Astrocyte of the cerebellum (primary cell): ENCODE measurements at regions not wholly inside any gene's neighbourhood (a gene's known extent, or its start where the extent isn't known, plus 50 kb on each side); places are given as distances from the start of the nearest gene placed in this dataset.

Experiments
- DNase-seq: peaks from one replicate; pipeline ENCODE4 v3.0.0-alpha.2; 2011; ENCODE audit warnings: low read depth
- H3K4me3 ChIP-seq: 2 replicates; pipeline ENCODE4 v1.5.1; 2011; ENCODE audit warnings: mild to moderate bottlenecking, low read depth, low read length, moderate library complexity
- in situ Hi-C: cut with HindIII; loops from 2 replicates; pipeline ENCODE4 v1.10.0; 2017; ENCODE audit warnings: low sequenced_read_pairs
- TF ChIP-seq, protein P1 (sequence below): IDR thresholded peaks from 2 replicates; pipeline ENCODE4 v1.5.1; 2012; ENCODE audit warnings: low read length, low read depth, moderate library complexity, mild to moderate bottlenecking; ENCODE audit errors: missing control alignments

DNA sequence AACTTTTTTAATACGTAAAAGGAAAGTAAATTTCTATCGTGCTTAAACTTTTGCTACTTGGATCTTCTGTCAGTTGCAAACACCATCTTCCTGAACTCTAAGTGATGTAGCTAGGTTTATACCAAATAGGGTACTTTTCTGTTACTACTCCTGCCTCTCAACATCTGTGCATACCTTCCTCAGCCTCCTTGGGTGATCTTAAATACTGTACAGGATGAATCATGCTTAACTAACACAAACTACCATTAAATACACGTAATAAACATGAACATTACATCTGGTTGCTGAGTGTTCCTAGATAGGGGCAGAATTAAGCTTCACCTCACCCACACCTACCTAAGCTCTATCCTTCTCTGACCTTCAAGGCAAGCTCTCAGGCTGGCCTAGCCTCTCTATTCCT lies 398.0 kb downstream of the TXNL1 start:
- in situ Hi-C loops = no loop called here
- TF ChIP-seq, protein P1, sequence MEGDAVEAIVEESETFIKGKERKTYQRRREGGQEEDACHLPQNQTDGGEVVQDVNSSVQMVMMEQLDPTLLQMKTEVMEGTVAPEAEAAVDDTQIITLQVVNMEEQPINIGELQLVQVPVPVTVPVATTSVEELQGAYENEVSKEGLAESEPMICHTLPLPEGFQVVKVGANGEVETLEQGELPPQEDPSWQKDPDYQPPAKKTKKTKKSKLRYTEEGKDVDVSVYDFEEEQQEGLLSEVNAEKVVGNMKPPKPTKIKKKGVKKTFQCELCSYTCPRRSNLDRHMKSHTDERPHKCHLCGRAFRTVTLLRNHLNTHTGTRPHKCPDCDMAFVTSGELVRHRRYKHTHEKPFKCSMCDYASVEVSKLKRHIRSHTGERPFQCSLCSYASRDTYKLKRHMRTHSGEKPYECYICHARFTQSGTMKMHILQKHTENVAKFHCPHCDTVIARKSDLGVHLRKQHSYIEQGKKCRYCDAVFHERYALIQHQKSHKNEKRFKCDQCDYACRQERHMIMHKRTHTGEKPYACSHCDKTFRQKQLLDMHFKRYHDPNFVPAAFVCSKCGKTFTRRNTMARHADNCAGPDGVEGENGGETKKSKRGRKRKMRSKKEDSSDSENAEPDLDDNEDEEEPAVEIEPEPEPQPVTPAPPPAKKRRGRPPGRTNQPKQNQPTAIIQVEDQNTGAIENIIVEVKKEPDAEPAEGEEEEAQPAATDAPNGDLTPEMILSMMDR = no peak
- DNase-seq = no peak
- H3K4me3 ChIP-seq = no peak overlapping the region

DNA sequence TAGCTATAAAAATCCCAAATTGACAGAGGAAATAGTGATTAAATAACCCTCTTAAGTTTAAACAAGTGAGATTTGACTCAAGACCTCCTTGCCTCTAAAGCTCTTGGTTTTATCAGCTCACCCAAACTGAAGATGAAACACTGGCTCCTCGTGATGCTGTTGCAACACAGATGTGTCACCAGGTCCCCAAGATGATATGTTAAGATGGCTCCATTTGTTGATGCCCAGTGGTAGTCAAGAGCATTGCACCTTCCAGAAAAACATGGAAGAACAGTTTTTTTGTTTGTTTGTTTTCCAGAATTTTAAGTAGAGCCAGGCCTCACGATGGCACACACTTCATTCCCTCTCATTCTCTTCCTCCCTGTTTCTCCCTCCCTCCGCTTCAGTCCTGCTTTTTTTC lies 399.8 kb downstream of the TXNL1 start:
- in situ Hi-C loops = no loop called here
- H3K4me3 ChIP-seq = no peak overlapping the region
- DNase-seq = no peak
- TF ChIP-seq, protein P1 = peak; percentile 18

DNA sequence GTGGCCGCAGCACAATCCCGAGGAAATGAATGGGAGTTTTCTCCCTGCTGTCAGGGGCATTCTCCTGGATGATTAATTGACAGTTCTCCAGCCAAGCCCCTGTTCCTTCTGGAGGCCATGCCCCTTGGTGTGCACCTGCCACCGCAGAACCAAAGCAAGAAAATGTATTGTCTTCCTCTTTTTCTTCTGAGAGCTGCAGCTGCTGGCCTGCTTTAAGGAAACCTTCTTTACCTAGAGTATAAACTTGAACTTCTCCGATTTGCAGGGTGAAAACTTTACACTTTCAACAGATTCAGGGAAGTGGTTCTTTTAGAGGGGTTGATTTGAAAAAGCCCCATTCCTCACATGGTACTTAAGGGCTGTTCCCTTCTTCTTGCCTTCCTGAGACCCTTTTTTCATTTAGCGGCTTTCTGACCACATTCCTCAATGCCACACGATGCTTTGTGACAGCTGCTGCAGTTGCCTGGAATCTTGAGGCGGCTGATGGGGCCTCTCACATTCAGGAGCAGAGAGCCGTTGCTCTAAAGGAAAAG lies 402.8 kb downstream of the TXNL1 start:
- peak; percentile 20 for DNase-seq
- in situ Hi-C loops = no loop called here
- H3K4me3 ChIP-seq = no peak overlapping the region
- TF ChIP-seq, protein P1 = no peak

DNA sequence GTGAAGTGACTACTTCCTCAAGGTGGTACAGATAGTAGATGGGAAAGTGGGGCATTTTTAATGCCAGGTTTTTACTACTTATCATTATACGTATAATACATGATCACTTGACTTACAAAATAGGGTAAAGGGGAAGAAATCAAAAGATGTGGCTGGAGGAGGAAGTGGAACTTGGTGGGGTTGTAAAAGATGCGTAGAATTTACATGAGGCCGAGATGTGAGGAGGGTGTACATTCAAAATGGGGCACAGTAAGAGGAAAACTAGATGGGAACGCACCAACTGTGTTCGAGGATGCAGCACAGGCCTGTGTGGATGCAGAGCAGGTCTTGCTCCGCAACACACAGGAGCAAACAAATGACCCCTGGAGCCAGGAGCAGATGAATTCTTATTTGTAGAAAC lies 403.3 kb downstream of the TXNL1 start:
- in situ Hi-C loops = no loop called here
- TF ChIP-seq, protein P1 = no peak
- no peak for DNase-seq
- no peak overlapping the region for H3K4me3 ChIP-seq

DNA sequence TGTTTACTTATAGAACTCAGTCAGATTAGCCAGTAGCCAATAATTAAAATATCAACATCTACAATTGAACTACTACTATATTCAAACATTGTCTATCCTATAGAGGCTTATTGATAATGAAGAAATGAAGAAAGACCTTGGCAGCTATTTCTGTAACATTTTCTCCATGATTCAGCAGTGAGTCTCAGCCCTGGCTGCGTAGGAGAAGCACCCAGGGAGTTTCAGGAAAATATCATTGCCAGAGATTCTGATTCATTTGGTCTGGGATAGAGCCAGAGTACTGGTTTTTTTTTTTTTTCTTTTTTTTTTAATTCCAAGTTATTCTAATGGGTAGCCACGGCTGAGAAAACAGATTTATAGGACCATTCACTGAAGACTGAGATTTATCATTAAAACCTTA lies 404.8 kb downstream of the TXNL1 start:
- in situ Hi-C loops = no loop called here
- DNase-seq = peak; percentile 79
- TF ChIP-seq, protein P1 = no peak
- no peak overlapping the region for H3K4me3 ChIP-seq

DNA sequence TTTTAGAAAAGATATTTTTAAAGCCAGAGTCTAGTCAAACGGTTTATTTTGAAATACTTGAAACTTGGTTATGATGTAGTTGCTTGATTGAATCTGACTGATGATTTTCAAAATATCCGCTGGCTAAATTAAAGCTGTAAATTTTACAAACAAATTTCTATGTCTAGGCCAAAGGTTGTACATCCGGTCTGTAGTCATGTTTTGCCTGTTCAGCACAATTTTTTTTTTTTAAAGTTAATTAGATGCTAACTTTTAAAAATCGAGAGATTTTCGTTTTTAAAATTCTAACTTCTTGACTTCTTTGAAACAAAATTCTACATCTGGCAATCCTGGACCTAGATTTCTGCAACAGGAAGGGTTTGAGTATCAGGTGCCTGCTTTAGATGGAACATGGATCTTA lies 412.4 kb downstream of the TXNL1 start:
- no peak overlapping the region for H3K4me3 ChIP-seq
- no peak for DNase-seq
- in situ Hi-C loops = no loop called here
- TF ChIP-seq, protein P1 = no peak
